GM19468 (cell line): ENCODE measurements at regions not wholly inside any gene's neighbourhood (a gene's known extent, or its start where the extent isn't known, plus 50 kb on each side); places are given as distances from the start of the nearest gene placed in this dataset.

Experiments
- ATAC-seq: cut with Tn5 transposase; IDR thresholded peaks from one replicate; pipeline ENCODE4 v1.9.1; 2021; ENCODE audit warnings: mild to moderate bottlenecking, moderate library complexity, moderate number of reproducible peaks; ENCODE audit not compliant: unreplicated experiment; ENCODE audit errors: extremely low read depth

DNA sequence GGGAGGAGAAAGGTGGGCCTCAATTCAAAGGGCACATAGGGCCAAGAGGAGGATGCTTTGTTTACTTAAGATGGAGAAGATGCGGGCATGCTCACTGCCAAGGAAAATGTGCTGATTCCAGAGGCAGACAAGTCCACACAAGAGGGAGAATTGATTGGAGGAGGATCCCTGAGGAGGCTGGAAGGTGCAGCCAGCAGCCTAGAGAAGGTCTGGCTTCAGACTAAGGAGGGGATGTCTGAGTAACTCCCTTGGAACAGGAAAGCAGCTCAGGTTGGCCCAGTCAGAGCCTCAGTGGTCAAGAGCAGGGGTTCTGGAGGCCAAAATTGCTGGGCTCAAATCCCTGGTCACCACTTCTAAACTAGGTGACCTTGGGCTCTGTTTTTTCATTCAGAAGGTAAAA, 265.5 kb upstream of the NCKAP5 start:
- no peak for ATAC-seq

DNA sequence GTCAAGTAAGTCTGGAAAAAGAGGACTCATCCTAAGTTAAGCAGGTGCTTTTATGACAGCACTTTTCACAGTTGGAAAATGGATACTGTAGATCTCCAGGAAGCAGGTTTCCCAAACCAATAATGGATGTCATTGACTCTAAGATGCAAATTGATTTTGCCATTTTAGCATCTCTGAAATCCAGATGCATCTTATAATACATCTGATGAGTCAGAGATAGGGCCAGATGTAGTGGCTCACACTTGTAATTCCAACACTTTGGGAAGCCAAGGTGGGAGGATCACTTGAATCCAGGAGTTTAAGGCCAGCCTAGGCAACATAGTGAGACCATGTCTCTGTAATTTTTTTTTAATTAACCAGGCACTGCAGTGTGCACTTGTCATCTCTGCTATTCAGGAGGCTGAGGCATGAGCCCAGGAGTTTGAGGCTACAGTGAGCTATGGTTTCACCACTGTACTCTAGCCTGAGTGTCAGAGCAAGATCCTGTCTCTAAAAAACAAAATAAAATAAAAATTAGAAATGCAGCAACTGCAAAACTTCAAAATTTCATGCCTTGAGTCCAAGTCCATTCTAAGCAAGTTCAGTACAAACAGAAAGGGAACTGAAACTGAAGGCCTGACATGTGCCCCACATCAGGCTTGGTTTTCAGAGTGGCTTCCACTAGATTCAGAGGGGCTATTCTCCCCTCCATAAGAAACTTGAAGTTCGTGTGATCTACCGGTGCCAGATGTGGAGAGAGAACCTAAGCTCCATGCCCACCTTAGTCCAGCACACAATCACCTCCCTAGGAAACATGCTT, 267.8 kb upstream of the NCKAP5 start:
- no peak for ATAC-seq

DNA sequence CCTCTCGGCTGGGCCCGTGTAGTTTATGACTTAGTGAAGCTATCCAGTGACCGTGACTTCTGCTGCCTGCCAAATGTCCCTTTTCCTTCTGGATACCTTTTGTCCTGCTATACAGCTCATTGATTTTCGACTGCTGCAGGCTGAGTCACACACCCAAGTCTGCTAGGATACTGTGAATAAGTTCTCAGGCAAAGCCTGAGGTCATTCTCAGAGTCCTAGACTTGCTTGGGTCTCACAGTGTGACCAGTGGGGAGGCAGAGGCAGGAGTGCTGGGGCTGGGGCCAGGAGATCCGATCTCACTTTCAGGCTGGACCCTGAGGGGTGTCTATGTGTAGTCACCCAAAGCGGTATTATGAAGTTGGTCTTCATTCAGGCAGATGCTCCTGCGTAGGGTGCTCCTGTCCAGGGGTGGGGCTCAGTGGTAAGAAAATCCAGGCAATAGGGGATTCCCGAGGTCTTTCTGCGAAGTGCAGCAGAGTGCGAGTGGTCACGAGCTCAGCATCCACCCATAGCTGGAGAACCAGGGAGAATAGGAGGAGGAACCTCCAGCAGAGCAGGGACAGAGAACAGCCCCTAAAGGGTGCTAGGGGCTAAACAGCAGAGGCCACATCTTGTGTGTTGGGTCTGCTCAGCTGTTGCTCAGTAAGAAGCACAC, 268.6 kb upstream of the NCKAP5 start:
- no peak for ATAC-seq

- no peak for ATAC-seq
Measured at GRCh38 chr2:133837441-133838094, 269.3 kb upstream of the NCKAP5 start.

DNA sequence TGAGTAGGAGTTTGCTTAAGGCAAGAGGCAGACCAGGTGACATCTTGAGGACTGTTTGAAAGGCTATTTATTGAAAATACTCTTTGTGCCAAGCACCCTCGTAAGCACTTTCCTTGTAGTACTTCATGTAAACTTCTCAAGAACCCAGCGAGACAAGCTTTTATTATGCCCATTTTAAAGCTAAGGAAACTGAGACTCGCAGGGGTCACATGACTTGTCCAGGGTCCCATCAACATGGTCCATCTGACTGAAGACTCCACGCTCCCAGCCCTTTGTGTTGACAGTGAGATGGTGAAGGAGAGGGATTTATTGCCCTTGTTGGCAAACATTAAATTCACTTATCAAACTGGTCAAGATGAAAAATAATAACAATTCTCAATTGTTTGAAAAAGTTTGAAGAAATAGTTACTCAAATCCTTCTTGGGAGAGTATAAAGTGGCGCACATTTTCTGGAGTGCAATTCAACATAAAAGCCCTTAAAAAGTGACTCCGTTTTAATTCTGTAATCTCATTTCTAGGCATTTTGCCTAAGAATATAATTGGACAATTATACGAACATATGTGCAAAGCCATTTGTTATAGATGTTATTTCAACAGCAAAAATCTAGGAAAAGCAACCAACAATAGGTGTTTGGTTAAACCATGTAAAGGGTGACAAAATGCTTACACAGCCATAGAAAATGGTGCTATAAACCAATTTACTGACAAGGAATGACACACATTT, 270.5 kb upstream of the NCKAP5 start:
- no peak for ATAC-seq

- no peak for ATAC-seq
Measured at GRCh38 chr2:133839677-133840076, 271.4 kb upstream of the NCKAP5 start.

DNA sequence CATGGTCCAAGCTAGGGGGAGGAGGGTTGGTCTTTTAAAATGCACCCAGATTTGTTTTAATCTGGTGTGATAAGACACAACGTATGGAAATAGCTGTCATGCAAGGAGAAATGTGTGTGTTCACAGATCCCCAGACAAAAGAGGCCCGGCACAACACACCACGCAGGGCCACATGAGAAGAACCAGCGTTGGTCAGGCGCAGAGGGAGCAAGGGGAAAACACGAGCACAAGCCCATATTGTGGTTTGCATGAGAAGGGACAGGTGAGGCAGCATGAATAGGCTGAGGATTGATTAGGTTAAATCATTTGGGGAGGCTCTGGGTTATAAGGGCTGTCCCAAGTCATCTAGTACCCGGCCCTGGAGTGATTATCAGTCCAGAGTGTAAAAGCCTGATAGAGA, 272.5 kb upstream of the NCKAP5 start:
- no peak for ATAC-seq

GRCh38 chr2:133841900-133842299, 273.6 kb upstream of the NCKAP5 start:
- ATAC-seq: no peak

- no peak for ATAC-seq
Measured at GRCh38 chr2:133842446-133842845, 274.2 kb upstream of the NCKAP5 start.

- ATAC-seq: no peak
Measured at GRCh38 chr2:133843091-133843490, 274.8 kb upstream of the NCKAP5 start.

GRCh38 chr2:133843551-133843950, 275.3 kb upstream of the NCKAP5 start:
- ATAC-seq: no peak

GRCh38 chr2:133844214-133844892, 276.1 kb upstream of the NCKAP5 start:
- no peak for ATAC-seq

GRCh38 chr2:133846476-133846875, 278.2 kb upstream of the NCKAP5 start:
- ATAC-seq: no peak

DNA sequence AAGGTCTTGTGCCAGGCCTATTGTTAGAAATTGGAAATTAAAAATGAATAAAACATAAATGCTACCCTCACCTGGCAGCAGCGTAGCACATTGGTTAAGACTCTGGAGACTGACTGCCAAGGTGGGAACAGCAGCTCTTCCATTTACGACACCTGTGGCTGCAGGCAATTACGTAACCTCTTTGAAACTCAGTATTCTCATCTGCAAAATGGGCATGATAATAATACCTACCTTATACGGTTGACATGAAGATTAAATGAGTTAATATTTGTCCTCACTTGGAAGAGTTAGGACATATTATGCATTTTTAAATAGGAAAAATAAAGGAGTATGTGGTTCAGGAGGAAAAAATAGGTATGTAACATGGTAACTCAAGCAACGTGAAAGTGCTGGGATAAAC, 279.3 kb upstream of the NCKAP5 start:
- ATAC-seq: no peak

- ATAC-seq: no peak
Measured at GRCh38 chr2:133848111-133848649, 279.9 kb upstream of the NCKAP5 start.

GRCh38 chr2:133849341-133849740, 281.1 kb upstream of the NCKAP5 start:
- ATAC-seq: no peak

DNA sequence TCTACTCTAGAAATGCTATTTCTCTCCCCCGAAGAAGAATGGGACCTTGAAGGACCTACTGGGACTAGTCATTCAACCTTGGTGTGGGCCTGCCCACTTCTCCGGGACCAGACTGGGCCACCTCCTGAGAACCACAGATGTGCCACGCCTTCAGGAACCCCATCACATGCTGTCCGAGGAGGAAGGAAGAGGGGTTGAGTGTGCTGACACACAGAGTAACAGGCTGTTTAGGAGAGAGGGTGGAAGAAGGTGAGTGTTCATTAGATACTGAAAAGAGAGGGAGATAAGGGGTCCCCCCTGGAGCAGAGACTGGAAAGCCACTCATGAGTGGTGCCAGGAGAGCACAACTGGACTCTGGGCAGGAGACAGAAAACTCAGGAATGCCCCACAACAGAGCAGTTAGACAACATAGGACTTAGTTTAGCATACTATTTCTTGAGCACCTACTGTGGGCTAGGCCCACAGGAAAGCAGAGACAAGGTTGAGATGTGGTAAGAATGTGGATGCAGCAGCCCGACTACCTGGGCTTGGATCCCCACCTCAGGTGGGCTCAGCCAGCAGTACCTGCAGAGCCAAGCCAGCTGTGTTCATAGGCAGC, 286.4 kb upstream of the NCKAP5 start:
- no peak for ATAC-seq

DNA sequence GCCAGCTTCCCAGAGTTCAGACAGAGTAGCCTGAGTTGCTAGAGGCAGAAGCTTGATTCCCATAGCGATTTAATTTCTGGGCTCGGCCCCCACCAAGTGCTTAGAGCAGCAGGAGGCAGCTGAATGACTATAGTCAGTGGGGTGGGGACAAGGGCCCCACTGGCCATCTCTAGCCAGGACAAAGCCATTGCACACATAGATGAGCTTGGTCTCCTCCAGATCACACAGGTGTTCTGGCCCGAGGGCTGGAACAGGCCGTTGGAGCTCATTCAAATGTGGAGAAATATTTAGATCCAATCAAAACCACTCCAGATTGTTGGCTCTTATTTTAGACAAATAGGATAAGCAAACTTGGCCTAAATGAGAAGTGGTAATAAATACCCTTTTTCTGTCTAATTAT, 287.3 kb upstream of the NCKAP5 start:
- ATAC-seq: no peak

GRCh38 chr2:133856678-133857077, 288.4 kb upstream of the NCKAP5 start:
- ATAC-seq: no peak

DNA sequence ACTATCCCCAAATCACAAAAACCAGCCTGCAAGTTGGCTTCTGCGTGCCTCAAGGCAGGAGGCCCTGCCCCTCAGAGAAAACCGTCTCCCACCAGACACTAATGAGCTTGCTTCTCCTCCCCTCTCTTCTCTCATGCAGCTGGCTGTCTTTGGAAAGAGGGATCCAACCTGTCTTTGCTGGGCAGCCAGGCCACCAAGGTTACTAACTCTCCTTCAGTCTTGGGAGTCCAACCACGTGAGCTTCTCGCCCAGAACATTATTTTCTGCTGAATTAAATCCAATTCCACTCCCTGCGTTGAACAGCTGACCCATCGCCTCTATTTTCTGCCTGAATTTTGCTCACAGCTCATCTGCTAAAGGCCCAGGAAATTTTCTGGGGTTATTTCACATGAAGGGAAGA, 291.3 kb upstream of the NCKAP5 start:
- ATAC-seq: no peak
